GM19397 (cell line): ENCODE measurements at regions not wholly inside any gene's neighbourhood (a gene's known extent, or its start where the extent isn't known, plus 50 kb on each side); places are given as distances from the start of the nearest gene placed in this dataset.
A peak's percentile ranks its signal among the peaks of the same experiment; 100 is the strongest.
"Not testable (repeated sequence)": the region's sequence is repeated elsewhere in the genome, so short reads cannot be mapped to it uniquely, and the experiment has no call there.

ENCODE experiments used
- ATAC-seq: cut with Tn5 transposase; IDR thresholded peaks from one replicate; pipeline ENCODE4 v1.9.1; 2021; ENCODE audit warnings: mild to moderate bottlenecking, moderate library complexity; ENCODE audit not compliant: unreplicated experiment

DNA sequence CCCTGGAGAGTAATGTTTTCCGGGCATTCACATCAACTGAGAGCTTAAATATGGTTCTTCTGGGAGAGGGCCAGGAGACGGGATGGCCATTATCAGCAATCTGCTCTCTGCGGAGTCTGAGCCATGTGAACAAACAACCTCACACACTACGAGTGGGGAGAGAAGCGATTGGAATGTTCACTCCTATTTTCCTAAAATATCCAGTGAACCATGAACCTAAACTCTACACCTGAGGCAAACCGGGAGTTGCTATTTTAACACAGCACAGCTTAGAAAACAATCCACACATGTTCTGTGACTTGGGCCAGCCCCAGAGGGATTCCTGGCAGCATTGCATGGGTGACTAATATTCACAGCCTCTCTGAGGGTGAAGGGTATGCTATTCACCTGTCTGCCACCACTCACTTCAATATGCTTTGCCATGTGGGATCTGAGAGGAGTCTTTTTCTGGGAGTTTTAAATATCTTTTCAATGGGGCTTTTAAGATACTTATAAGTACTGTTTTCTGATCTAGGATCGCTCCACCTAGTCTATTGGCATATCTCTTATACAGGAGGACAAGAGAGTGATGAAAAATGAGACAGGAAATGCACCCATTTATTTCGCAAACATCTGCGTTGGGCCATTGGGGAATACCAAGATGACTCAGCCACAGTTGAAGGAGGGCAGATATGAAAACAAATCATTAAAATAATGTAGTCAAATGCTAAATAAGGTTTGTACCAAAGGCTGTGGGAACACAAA, 72.6 kb upstream of the SERP2 start:
- peak; percentile 56 for ATAC-seq

DNA sequence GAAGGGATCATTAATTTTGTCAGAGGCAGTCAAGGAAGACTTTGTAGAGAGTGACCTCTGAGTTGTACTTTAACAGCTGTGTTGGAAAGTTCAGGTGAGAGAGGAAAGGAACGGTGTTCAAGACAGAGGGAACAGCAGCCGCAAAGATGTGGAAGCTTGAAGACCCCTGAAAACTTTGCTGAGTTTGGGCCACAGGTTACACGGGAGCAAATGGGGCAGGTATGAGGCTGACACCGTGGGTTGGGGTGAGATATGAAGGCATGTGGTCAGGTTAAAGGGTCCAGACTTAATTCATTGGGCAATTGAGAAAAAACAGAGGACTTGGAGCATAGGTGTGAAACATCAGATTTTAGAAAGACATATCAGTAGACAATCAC, 72.0 kb upstream of the SERP2 start:
- ATAC-seq: no peak

DNA sequence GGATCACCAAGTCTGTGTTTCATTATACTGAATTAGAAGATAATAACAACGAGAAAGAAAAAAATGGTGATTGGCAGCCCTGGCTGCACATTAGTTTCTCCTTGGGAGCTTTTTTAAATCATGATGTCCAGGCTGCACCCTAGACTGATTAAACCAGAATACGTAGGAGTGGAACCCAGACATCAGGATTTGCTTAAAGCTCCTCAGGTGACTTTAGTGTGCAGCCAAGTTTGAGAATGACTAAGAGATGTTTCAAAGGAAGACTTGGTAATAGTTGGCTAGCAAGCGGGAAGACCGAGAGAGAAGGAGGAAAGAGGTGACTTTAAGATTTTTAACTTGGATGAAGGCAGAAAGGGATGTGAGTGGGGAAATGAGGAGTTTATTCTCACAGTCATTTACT, 71.4 kb upstream of the SERP2 start:
- ATAC-seq: no peak

DNA sequence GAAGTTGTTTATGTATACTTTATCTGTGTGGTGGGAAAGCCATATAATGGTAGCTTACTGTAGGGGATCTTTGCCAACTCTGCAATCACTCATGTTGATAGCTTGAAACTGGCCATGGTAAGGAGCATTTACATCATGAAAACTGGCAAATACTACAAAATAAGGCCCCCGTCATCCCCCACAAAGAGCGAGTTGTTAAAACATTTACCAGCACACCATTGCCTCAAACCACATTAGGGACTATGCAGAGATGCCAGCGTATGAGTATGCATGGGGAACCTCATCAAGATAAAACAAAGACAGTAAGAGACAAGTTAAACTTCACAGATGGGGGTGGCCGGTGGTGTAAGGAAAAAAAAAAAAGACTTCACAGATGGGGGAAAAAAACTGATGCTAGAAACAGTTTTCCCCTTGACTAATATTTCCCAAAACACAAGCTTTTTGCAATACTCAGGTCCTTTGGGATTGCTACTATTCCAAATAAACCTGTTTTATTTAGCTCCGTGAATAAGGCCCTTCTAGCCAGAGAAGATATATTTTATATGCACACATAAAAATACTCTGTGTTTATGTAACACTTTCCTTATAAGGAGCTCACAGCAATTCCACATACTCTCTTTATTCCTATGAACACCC, 70.6 kb upstream of the SERP2 start:
- ATAC-seq: no peak

DNA sequence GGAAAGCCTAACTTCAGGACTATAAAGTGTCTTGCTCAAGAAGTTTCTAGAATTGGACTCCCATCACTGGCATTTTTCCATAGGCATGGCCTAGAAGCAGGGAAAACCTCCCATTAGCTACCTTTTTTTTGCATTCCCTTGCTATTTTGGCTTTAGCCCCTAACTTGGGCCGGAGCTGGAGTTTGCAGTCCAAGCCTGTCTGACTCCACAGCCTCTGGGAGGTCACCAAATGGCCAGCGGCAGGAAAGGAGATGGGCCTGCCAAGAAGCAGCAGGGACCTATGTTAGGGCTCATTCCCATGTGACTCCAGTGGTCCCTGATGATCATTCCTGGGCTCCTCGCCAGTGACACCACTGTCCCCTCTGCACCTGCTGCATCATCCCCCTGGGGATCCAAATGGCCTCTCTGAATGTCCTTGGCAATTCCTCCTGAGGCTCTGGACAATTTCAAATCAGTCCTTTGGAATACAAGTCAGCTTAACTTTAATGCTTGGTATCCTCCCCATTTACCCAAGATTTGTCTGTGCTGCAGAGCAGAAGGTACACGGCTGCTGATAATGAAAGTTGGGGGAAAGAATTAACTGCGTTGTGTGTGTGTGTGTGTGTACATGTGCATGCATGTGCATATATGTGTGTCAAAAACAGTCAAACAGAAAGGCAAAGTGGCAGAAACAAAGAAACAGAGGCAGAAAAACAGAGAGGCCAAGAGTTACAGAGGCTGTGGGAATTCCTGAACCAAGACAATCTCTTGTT, 69.8 kb upstream of the SERP2 start:
- ATAC-seq: no peak

DNA sequence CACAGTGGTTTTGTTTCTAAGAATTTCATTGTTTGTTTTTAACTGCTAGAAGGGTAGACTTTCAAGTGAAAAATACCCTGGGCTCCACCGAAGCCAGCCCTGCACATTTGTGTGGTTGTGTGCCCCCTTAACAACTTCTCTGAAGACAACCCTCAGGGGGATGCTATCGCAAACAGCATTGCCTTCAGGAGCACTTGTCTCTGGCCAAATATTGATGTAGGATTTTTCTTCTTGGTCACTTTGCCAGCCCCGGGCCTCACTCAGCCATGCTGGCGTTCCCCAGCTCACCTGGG, 69.2 kb upstream of the SERP2 start:
- no peak for ATAC-seq

DNA sequence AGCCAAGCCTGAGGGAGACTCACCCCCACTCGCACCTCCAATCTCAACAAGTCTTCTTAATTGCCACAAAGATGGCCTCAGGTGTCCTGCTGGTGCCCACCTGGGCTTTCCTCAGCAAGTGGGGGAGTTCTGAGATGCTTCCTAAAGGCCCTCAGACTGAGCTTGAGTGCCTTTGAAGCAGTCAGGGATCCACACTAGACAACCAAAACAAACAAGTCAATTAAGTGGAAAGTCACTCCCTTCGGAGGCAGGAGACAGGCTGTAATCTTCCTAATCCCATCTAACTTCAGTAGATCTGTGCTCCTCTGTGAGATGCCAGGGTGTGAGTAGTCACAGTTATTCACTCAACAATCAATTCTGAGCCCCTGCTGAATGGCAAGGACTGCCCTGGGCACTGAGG, 68.3 kb upstream of the SERP2 start:
- no peak for ATAC-seq

DNA sequence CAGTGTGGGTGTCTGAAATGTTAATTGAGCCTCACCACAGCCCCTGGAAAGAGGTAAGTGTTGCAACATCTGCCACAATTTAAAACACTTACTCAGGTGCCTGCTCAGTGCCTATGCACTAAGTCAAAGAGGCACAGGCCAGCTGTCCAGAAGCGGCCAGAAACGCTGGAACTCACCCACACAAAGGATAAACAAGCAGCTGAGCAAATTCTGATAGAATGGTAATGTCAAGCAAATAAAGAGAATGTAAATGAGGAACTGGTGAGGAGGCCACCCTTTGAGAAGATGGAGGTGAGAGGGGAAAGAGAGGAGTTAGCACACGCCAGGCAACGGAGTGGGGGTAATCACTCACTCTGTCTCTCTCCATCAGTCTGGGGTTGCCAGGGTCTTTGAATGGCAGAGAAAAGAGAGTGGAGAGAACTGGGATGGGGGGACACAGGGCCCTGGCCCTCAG, 67.7 kb upstream of the SERP2 start:
- ATAC-seq: no peak

DNA sequence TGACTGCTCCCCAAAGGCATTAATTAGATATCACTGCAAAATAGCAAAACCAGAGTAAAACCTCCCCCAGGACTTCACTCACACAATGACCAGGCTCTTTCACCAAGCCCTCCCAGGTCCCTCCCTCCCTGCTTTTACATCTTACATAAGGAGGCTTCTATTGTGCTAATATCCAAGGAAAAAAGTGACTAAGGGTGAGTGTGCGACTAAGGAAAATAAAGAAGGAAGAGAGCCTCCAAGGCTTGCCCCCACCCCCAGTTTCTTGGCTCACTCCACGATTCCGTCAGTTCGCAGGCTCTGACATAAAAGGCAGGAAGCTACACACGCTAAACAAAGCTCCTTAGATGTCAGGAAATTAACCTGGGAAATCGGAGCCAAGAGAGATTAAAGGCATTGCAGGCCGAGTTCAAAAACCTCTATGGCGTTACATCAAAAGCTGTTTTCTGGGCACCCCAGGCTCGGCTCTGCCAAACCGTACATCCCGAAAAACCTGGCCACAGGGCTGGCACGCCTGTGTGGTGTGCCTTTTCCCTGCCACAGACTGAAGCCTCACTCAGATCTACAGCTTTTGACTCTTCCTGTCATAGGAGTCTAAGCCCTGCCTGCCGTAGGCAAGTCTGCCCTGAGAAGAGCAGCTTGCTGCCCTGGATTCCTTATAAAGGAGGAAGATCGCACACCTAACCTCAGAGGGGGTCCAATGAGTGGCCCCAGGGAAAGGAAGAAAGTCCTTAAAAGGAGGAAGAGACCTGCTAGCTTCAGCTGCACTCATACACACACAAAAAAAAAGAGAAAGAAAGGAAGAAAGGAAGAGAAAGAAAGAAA, 67.0 kb upstream of the SERP2 start:
- ATAC-seq: no peak

DNA sequence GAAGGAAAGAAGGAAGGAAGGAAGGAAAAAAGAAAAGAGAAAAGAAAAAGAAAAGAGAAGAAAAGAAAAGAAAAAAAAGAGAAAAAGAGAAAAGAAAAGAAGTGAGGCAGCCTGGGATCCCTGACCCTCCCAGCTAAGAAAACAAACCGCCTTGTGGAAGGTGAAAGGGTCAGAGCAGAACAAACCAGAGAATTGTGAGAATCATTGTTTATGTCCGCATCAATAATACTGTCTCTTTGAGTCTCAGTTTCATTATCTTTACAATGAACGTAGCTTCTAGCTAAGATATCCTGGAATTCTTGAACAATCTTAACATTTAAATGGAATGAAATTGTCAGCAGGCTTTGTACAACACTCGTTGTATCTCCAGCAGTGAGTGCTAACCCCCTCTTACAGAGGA, 66.4 kb upstream of the SERP2 start:
- no peak for ATAC-seq

DNA sequence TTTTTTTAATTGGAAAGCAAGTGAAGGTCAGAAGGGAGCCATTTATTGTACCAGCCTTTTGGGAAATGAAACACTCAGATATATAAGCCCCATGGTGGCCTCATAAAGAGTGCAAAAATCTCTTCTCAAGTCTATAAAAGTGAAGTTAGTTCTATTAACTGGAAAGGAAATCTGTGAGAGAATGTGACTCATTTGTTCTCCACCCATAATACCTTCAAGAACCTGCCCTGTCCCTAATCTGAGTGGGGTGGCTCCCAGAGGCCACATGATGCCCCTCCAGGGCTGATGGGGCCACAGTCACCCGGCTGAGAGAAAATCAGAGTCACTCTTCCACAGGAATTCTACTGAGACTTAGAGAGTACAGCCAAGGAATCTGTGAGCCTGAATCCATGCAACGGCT, 65.8 kb upstream of the SERP2 start:
- ATAC-seq: no peak

DNA sequence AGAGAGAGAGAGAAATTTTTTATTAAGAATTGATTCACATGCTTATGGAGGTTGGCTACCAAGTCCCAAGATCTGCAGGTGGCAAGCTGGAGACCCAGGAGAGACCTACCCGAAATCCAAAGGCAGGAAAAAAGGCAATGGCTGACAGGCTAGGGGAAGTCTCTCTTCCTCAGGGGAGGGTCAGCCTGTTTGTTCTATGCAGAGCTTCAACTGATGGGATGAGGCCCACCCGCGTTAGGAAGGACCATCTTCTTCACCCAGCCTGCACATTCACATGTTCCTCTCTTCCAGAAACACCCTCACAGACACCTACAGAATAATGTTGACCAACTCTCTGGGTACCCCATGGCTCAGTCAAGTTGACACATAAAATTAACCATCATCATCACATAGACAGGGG, 65.3 kb upstream of the SERP2 start:
- ATAC-seq: no peak

DNA sequence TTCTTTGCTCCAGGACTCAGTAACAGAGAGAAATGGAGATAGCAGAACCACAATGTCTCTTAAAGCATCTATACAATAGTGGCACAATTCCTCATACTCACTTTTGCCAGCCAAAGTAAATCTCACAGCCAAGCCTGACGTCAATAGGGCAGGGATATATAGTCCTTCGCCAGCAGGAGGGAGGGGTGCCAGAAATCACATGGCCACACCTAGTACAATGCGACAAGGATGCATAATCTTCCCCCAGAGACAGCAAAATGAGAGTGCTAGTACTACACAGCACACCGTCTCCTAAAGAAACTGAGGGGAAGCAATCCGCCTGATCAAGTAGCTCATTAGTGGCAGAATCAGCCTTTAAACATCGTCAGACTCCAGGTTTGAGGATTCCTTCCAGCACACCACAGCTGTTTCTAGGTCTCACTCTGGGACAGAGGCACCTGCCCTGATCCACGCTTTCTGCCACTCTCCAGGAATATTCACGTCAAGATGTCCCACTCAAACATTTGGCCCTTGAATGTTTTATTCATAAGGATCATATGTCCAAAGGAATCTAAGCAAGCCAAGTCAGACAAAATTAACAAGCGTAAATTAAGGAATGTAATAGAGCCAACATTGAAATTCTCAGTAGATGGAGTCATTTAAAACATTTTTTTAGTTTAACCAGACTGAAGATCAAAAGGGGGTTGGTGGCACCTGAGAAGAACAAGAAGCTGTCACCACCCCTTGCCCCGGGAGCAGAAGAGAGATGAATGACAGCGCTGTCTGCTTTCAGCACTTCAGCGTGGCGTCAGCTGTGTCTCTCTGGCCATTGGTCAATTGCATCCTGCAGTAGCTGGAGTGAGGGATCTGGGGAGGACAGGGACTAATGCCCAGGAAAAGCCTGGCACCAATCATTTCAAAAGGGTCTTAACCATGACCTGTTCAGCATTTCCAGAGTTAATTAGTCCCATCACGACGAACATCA, 63.5 kb upstream of the SERP2 start:
- ATAC-seq: no peak

DNA sequence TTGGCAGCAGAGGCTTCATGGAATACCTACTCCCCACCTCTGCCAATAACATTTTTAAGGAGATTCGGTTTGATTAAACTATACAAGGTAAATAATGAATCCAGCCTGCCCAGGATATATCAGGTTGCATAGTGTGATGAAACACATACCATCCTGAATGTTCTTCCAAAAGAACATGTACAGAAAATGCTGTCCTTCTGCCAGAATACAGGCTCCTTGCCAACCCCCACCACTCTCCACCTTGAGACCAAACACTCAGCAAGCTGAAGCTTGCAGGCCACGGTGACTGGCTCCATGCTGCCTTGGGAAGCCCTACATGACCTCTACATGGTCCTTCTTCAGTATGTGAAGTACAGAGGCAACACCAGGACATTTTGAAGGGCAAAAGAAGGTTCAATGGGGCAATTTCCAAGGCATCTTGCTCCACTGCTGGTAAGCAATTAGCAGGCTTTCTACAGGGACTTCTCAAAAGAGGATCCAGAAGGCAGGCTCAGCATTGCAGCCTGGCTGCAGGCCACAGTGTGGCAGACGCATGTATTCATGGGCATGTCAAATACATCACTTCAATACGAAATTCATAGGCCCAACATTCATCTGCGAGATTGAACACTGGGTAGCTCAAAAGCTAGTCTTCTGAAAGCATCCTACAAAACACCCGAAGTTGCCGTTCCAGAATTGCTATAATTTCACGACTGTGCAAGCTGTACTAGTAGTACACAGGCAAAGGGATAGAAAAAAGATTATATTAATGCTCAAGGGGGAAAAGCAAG, 62.4 kb upstream of the SERP2 start:
- no peak for ATAC-seq

DNA sequence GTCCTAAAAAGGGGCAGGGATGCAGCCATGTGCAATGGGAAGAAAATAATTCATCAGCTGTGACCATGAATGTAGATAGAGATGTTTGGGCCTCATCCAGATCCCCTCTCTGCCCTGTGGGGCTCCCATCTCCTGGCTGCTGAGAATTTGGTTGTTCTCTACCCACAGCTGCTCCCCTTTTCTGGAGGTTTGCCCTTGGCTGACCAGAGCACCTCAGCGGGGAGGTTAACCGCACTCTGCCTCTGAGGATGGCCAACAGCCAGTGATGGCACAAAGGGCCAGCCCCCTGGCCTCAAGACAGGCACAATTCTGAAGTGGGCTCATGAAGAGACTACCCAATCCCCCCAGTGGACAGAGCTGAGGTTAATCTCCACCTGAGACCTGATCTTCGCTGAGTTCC, 61.5 kb upstream of the SERP2 start:
- ATAC-seq: no peak

DNA sequence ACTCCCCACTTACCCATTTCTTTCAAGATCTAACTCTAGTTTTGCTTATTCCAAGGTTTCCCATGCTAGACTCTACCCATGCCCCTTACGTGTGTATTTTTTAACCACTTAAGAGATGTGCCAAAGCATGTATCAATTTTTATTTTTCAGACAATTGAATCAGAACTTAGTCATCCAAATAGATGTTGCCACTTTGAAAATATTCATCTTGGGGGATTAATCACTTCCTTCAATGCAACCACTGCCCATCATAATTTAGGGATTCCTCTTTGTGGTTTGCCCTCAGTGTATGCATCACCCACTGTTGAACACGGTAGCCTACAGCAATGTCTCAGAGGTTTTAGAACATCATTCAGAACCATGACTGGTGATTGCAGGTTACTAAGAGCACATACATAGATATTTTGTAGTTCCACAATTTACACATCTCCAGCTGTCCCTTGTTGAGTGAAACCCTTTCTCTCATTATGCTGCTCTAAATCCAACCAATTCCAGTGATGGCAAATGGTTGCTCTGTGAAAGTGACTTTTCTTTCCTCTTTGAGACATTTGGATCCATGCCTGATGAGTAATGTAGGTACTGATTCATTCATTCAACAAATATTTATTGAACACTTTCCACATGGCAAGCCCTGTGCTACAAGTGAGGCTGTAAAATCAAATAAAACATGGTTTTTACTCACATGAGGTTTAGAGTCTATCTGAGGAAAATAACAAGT, 60.6 kb upstream of the SERP2 start:
- ATAC-seq: no peak

DNA sequence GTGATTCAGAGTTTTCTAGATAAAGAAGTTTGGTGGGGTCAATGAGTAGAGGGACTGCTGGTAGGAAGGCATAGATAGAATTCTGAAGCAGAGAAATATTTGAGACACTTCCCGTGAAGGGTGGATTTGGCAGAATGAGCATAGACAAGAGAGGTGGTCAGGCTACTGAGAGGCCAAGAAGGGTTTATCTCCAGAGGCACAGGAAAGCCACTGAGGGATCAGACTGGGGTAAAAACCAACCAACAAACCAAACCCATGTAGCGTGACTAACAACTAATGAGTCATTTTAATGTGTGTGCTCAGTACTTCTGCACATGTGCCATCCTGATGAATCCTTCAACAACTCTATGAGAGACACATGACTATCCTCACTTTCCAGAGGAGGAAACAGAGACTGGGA, 60.0 kb upstream of the SERP2 start:
- no peak for ATAC-seq

DNA sequence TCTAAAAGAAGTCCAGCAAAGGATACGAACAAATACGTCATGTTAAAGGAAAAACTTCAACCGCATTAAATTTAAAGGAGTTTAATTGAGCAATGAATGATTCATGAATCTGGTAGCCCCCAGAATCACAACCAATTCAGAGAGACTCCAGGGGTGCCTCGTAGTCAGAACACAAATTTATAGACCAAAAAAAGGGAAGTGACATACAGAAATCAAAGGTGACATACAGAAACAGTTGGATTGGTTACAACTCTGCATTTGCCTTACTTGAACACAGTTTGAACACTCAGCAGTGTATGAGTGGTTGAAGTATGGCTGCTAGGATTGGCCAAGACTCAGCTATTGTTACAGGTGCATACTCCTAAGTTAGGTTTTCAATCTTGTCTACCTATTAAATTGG, 59.5 kb upstream of the SERP2 start:
- ATAC-seq: not testable (repeated sequence)

DNA sequence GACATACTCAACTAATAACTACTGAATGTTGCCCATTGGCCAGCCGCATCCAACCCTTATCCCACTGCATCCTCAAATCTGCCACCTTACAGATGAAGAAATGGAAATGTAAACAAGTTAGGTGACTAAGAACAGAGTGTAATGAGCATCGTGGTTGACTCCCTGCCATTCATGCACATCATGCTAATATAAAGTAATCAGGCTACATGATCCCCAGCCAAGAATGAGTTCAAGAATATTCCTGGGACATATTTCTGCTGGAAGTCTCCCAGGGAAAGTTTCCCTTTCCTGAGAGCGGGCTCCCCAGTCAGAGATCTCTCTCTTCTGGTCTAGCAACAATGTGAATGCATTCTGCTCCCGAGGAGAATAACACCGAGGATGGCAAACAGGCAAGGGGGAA, 55.9 kb upstream of the SERP2 start:
- no peak for ATAC-seq
